ENCODE measurements at regions not wholly inside any gene's neighbourhood (a gene's known extent, or its start where the extent isn't known, plus 50 kb on each side); places are given as distances from the start of the nearest gene placed in this dataset.

GRCh38 chr7:118075936-118076335 lies 108.0 kb upstream of the LSM8 start (continued):
- no peak for TF ChIP-seq NFXL1 (IDR thresholded peaks at IDR 0.05; ENCODE audit: borderline replicate concordance)
- TF ChIP-seq IKZF2 (IDR thresholded peaks at IDR 0.05) = no peak
- no peak for TF ChIP-seq PML (IDR thresholded peaks at IDR 0.05; ENCODE audit: low read length)

- no peak overlapping the region for H3K4me2 ChIP-seq (ENCODE audit: control insufficient read depth, insufficient read depth)
- no peaks in the 10 kb centered on the region for H3K36me3 ChIP-seq (ENCODE audit: control insufficient read depth in 2 of 2, insufficient read depth in 2 of 2, low read length in 1 of 2)
- TF ChIP-seq ZZZ3 (IDR thresholded peaks at IDR 0.05; ENCODE audit: control insufficient read depth, insufficient read length, low read depth) (no peak), RCOR1 (conservative IDR thresholded peaks at IDR 0.05; ENCODE audit: low read depth, low read length) (no peak)
- no peaks in the 10 kb centered on the region for H3K4me1 ChIP-seq (ENCODE audit: control insufficient read depth, insufficient read depth, low read length)
- FAIRE-seq (no peak), ATAC-seq (no peak), DNase-seq (ENCODE audit: low read depth, low spot score) (no peak)
- no peak overlapping the region for H3K4me3 ChIP-seq
- RAD21 ChIA-PET (ENCODE audit: unreplicated experiment) = no interaction called here
- no peaks in the 10 kb centered on the region for H4K20me1 ChIP-seq (ENCODE audit: control insufficient read depth, insufficient read depth)
- no peaks in the 10 kb centered on the region for H3K79me2 ChIP-seq (ENCODE audit: control insufficient read depth, insufficient read depth, low read length)
- SMC1A ChIA-PET (ENCODE audit: uncharacterized antibody, unreplicated experiment) = no interaction called here
- no peaks in the 10 kb centered on the region for H3K27me3 ChIP-seq (replicated peaks in 1 of 2; ENCODE audit: control insufficient read depth in 2 of 2, insufficient read depth in 2 of 2, low read length in 1 of 2)
- H2AFZ ChIP-seq (ENCODE audit: control insufficient read depth, low read depth, low read length) = no peak overlapping the region
- in situ Hi-C loops (cut with MboI) (no loop called here), intact Hi-C loops (cut with micrococcal nuclease; ENCODE audit: unreplicated experiment) (no loop called here)
- no peak overlapping the region for H3K27ac ChIP-seq (ENCODE audit: control insufficient read depth, insufficient read depth)
- no peak overlapping the region for H3K9ac ChIP-seq (ENCODE audit: control insufficient read depth, insufficient read depth, low read length)
- no peaks in the 10 kb centered on the region for H3K9me3 ChIP-seq (replicated peaks; ENCODE audit: control insufficient read depth, insufficient read depth, low read length)
- POLR2A ChIA-PET = no interaction called here
- 54% methylated on average over 3 of the region's 3 CpGs for WGBS (ENCODE audit: insufficient coverage, insufficient replicate concordance, low lambda C conversion rate, missing lambda C conversion rate)
- no TSS peak for BruUV-seq (replicated peaks)
- CTCF ChIA-PET = no interaction called here
Measured at GRCh38 chr7:118076564-118076963, 107.4 kb upstream of the LSM8 start.

- BruUV-seq (replicated peaks) = no TSS peak
- no peak overlapping the region for H3K9ac ChIP-seq (ENCODE audit: control insufficient read depth, insufficient read depth, low read length)
- no peaks in the 10 kb centered on the region for H3K9me3 ChIP-seq (replicated peaks; ENCODE audit: control insufficient read depth, insufficient read depth, low read length)
- RAD21 ChIA-PET (ENCODE audit: unreplicated experiment) = no interaction called here
- H3K4me3 ChIP-seq = no peak overlapping the region
- H4K20me1 ChIP-seq (ENCODE audit: control insufficient read depth, insufficient read depth) = no peaks in the 10 kb centered on the region
- no peak overlapping the region for H2AFZ ChIP-seq (ENCODE audit: control insufficient read depth, low read depth, low read length)
- TF ChIP-seq NFIC (IDR thresholded peaks at IDR 0.05; ENCODE audit: low read depth, low read length) (no peak), SMAD1 (IDR thresholded peaks at IDR 0.05; ENCODE audit: low read depth, partially characterized antibody) (no peak), ETV6 (conservative IDR thresholded peaks at IDR 0.05 in 1 of 2, IDR thresholded peaks at IDR 0.05 in 1 of 2; ENCODE audit: borderline replicate concordance in 1 of 2, low read depth in 1 of 2) (no peak), NBN (IDR thresholded peaks at IDR 0.05) (no peak), CEBPB (IDR thresholded peaks at IDR 0.05; ENCODE audit: borderline replicate concordance in 1 of 2, low read depth in 2 of 2, low read length in 2 of 2) (no peak), YBX1 (IDR thresholded peaks at IDR 0.05) (no peak)
- in situ Hi-C loops (cut with MboI) = no loop called here
- H3K79me2 ChIP-seq (ENCODE audit: control insufficient read depth, insufficient read depth, low read length) = no peaks in the 10 kb centered on the region
- H3K27me3 ChIP-seq (replicated peaks in 1 of 2; ENCODE audit: control insufficient read depth in 2 of 2, insufficient read depth in 2 of 2, low read length in 1 of 2) = no peaks in the 10 kb centered on the region
- SMC1A ChIA-PET (ENCODE audit: uncharacterized antibody, unreplicated experiment) = interaction anchor here (1.1 to 1.7 kb wide), 2 partner anchors 10 to 163 kb away, joined by 3 read pairs; no protein-coding TSS in a partner anchor
- intact Hi-C loops (cut with micrococcal nuclease; ENCODE audit: unreplicated experiment) = no loop called here
- H3K4me1 ChIP-seq (ENCODE audit: control insufficient read depth, insufficient read depth, low read length) = no peaks in the 10 kb centered on the region
- DNase-seq (ENCODE audit: low read depth, low spot score) = no peak
- H3K36me3 ChIP-seq (ENCODE audit: control insufficient read depth in 2 of 2, insufficient read depth in 2 of 2, low read length in 1 of 2) = no peaks in the 10 kb centered on the region
- FAIRE-seq = no peak
- POLR2A ChIA-PET = no interaction called here
- no peak for ATAC-seq
- CTCF ChIA-PET = no interaction called here
- no peak overlapping the region for H3K4me2 ChIP-seq (ENCODE audit: control insufficient read depth, insufficient read depth)
- H3K27ac ChIP-seq (ENCODE audit: control insufficient read depth, insufficient read depth) = no peak overlapping the region
Measured at GRCh38 chr7:118078015-118078414, 105.9 kb upstream of the LSM8 start.
